ENCODE measurements at regions not wholly inside any gene's neighbourhood (a gene's known extent, or its start where the extent isn't known, plus 50 kb on each side); places are given as distances from the start of the nearest gene placed in this dataset.
"Not testable (repeated sequence)": the region's sequence is repeated elsewhere in the genome, so short reads cannot be mapped to it uniquely, and the experiment has no call there.

- POLR2A ChIA-PET (ENCODE audit: low non-redundant PET), result no interaction called here
- Histone ChIP-seq H3K36me3 (ENCODE audit: insufficient read depth, low read length, poor library complexity, severe bottlenecking) (no peaks in the 10 kb centered on the region), H3K9me3 (ENCODE audit: low read depth, low read length, poor library complexity, severe bottlenecking) (no peaks in the 10 kb centered on the region), H3K4me1 (ENCODE audit: insufficient read depth, low read length, poor library complexity, severe bottlenecking) (no peaks in the 10 kb centered on the region), H3K27me3 (replicated peaks; ENCODE audit: insufficient read depth, low read depth, low read length, poor library complexity) (no peaks in the 10 kb centered on the region), H3K27ac (ENCODE audit: low read depth, low read length, poor library complexity, severe bottlenecking) (no peak overlapping the region), H3K4me3 (ENCODE audit: low read depth, low read length, poor library complexity, severe bottlenecking) (no peak overlapping the region)
- no TSS peak for BruUV-seq (replicated peaks)
- CTCF ChIA-PET, result no interaction called here
- DNase-seq (ENCODE audit: low spot score), result no peak
- intact Hi-C loops (cut with micrococcal nuclease; ENCODE audit: unreplicated experiment), result no loop called here
- TF ChIP-seq CTCF (conservative IDR thresholded peaks at IDR 0.05; ENCODE audit: low read depth, low read length), result no peak
- no peak for TF ChIP-seq EZH2 (IDR thresholded peaks at IDR 0.05; ENCODE audit: borderline replicate concordance, low read depth, low read length, poor library complexity, severe bottlenecking)
Measured at GRCh38 chr1:105083611-105084010, 1333.9 kb downstream of the AMY1C start.

GRCh38 chr1:105087506-105087905 is 1337.8 kb downstream of the AMY1C start:
- POLR2A ChIA-PET (ENCODE audit: low non-redundant PET), result no interaction called here
- CTCF ChIA-PET, result no interaction called here
- no TSS peak for BruUV-seq (replicated peaks)

DNA sequence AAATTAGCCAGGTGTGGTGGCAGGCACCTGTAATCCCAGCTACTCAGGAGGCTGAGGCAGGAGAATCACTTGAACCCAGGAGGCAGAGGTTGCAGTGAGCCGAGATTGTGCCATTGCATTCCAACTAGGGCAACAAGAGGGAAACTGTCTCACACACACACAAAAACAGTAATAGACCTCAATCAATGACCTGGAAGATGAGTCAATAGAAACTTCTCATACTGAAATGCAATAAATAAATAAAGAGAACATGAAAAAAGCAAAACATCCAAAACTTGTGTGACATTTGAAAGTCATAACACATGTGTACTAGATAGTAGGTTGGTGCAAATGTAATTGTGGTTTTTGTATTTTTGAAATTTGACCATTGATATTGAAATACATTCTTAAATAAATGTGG is 1338.5 kb downstream of the AMY1C start:
- CTCF ChIA-PET, result no interaction called here
- intact Hi-C loops (cut with micrococcal nuclease; ENCODE audit: unreplicated experiment), result no loop called here
- H3K4me1 ChIP-seq (ENCODE audit: insufficient read depth, low read length, poor library complexity, severe bottlenecking), result no peaks in the 10 kb centered on the region
- H3K27me3 ChIP-seq (replicated peaks; ENCODE audit: insufficient read depth, low read depth, low read length, poor library complexity), result no peaks in the 10 kb centered on the region
- H3K4me3 ChIP-seq (ENCODE audit: low read depth, low read length, poor library complexity, severe bottlenecking), result no peak overlapping the region
- no TSS peak for BruUV-seq (replicated peaks)
- TF ChIP-seq EZH2 (IDR thresholded peaks at IDR 0.05; ENCODE audit: borderline replicate concordance, low read depth, low read length, poor library complexity, severe bottlenecking) (no peak), CTCF (conservative IDR thresholded peaks at IDR 0.05; ENCODE audit: low read depth, low read length) (no peak)
- H3K27ac ChIP-seq (ENCODE audit: low read depth, low read length, poor library complexity, severe bottlenecking), result no peak overlapping the region
- no peak for DNase-seq (ENCODE audit: low spot score)
- H3K36me3 ChIP-seq (ENCODE audit: insufficient read depth, low read length, poor library complexity, severe bottlenecking), result no peaks in the 10 kb centered on the region
- POLR2A ChIA-PET (ENCODE audit: low non-redundant PET), result no interaction called here
- H3K9me3 ChIP-seq (ENCODE audit: low read depth, low read length, poor library complexity, severe bottlenecking), result no peaks in the 10 kb centered on the region

More at GRCh38 chr1:105087506-105087905, 1337.8 kb downstream of the AMY1C start:
- TF ChIP-seq EZH2 (IDR thresholded peaks at IDR 0.05; ENCODE audit: borderline replicate concordance, low read depth, low read length, poor library complexity, severe bottlenecking) (no peak), CTCF (conservative IDR thresholded peaks at IDR 0.05; ENCODE audit: low read depth, low read length) (no peak)
- H3K4me3 ChIP-seq (ENCODE audit: low read depth, low read length, poor library complexity, severe bottlenecking), result no peak overlapping the region
- intact Hi-C loops (cut with micrococcal nuclease; ENCODE audit: unreplicated experiment), result no loop called here
- H3K27ac ChIP-seq (ENCODE audit: low read depth, low read length, poor library complexity, severe bottlenecking), result no peak overlapping the region
- H3K4me1 ChIP-seq (ENCODE audit: insufficient read depth, low read length, poor library complexity, severe bottlenecking), result no peaks in the 10 kb centered on the region
- H3K9me3 ChIP-seq (ENCODE audit: low read depth, low read length, poor library complexity, severe bottlenecking), result no peaks in the 10 kb centered on the region
- H3K27me3 ChIP-seq (replicated peaks; ENCODE audit: insufficient read depth, low read depth, low read length, poor library complexity), result no peaks in the 10 kb centered on the region
- no peaks in the 10 kb centered on the region for H3K36me3 ChIP-seq (ENCODE audit: insufficient read depth, low read length, poor library complexity, severe bottlenecking)
- DNase-seq (ENCODE audit: low spot score), result no peak

GRCh38 chr1:105093893-105094292 is 1344.2 kb downstream of the AMY1C start:
- H3K27me3 ChIP-seq (replicated peaks; ENCODE audit: insufficient read depth, low read depth, low read length, poor library complexity); intact Hi-C loops (cut with micrococcal nuclease; ENCODE audit: unreplicated experiment); H3K4me3 ChIP-seq (ENCODE audit: low read depth, low read length, poor library complexity, severe bottlenecking); BruUV-seq (replicated peaks); POLR2A ChIA-PET (ENCODE audit: low non-redundant PET); CTCF ChIA-PET; H3K36me3 ChIP-seq (ENCODE audit: insufficient read depth, low read length, poor library complexity, severe bottlenecking); DNase-seq (ENCODE audit: low spot score); H3K4me1 ChIP-seq (ENCODE audit: insufficient read depth, low read length, poor library complexity, severe bottlenecking); H3K27ac ChIP-seq (ENCODE audit: low read depth, low read length, poor library complexity, severe bottlenecking); H3K9me3 ChIP-seq (ENCODE audit: low read depth, low read length, poor library complexity, severe bottlenecking): not testable (repeated sequence)

Measured in A673 (cell line).